DMS153 treated with DMSO at 0.1 percent for 48 hours (cell line): ENCODE measurements at regions not wholly inside any gene's neighbourhood (a gene's known extent, or its start where the extent isn't known, plus 50 kb on each side); places are given as distances from the start of the nearest gene placed in this dataset.
A peak's percentile ranks its signal among the peaks of the same experiment; 100 is the strongest.

Experiments
- DNase-seq: peaks from one replicate; lab custom pipeline; 2025; ENCODE audit not compliant: unreplicated experiment; lab: John Stamatoyannopoulos, UW

DNA sequence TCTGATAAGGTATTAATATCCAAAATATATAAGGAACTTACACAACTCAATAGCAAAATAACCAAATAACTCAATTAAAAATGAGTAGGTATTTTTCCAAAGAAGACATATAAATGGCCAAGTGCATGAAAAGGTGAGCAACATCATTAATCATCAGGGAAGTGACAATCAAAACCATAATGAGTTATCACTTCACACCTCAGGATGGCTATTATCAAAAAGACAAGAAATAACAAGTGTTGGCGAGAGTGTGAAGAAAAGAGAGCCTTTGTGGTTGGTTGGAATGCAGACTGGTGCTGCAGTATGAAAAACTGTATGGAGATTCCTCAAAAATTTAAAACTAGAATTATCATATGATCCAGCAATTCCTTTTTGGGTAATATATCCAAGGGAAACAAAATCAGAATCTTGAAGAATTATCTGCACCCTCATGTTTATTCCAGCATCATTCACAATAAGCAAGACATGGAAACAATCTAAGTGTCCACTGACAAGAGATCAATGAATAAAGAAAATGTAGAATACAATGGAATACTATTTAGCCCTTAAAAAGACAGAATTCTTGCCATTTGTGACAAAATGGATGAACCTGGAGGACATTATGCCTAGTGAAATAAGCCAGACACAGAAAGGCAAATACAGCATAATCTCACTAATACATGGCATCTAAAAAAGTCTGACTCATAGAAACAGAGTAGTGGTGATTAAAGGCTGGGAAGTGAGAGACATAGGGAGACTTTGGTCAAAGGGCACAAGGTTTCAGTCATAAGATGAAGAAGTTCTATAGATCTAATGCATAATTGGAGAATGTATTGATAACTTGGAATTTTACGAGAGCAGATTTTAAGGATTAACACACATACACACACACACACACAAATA lies 175.6 kb downstream of the FOXA2 start:
- DNase-seq, result no peak

DNA sequence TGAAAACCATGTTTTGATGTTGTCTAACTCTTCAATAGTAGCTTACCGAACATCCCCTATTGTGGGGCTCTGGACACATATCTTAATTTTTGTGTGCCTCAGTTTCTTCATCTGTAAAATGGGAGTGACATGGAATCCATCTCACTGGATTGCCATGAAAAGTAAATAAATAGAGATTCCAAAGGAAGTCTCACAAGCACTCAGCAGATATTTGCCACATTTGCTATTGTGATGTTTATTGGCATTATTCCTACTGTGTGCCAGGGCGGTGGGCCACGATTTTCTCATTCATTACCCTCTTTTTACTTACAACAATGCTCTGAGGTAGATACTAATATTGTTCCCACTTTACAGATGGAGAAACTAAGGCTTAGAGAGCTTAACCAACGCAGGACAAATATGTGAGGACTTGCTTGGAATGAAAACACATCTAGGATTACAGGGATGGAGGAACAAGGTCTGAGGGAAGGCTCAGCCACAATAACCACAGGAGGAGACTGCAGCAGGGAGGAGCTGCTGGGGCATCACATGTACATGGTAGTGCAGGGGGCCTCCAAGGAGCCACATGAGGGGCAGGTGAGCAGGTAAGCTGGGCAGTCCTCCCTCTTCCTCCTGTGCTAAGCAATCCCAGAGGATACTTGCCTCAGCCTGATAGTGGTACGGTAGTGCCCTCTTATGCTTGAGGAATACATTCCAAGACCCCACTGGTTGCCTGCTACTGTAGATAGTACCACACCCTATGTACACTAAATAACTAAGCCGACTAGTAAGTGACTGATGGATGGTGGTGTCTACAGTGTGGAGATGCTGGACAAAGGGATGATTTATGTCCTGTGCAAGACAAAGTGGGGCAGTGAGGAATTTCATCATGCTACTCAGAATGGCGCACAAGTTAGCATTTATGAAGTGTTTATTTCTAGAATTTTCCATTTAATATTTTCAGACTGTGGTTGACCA lies 176.9 kb downstream of the FOXA2 start:
- DNase-seq, result no peak

DNA sequence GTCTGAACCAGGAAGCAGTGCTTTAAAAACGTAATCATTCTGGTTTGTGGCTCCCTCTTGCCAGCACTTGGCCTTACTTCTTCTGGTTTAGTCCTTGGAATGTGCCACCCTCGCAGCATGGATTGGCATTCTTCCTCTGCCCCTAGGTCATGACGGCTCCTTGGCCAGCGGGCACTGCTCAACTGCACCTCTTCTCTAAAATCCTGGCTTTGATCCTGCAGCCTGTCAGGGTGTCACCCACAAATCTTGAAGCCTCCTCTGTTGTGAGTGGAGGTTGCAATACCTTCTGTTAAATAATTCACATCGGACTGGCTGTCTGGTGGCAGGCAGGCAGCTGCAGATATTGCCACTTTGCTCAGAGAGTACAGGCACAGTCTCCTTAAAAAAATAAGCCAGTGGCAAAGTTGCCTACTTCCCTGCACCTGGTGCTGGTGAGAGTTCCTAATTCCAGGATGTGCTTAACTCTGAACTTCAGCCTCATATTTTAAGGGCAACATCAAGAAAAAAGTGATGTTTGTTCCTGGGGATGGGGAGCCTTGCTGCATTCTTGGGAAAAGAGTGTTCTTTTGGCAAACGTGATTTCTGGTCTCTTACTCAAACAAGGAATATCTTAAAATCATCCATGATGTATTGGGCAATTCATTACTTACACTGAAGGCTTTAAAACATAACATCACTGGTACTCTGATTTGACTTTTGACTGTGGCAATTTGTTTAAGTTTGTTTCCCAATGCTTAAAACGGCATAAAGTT lies 179.8 kb downstream of the FOXA2 start:
- DNase-seq, result peak; percentile 12

DNA sequence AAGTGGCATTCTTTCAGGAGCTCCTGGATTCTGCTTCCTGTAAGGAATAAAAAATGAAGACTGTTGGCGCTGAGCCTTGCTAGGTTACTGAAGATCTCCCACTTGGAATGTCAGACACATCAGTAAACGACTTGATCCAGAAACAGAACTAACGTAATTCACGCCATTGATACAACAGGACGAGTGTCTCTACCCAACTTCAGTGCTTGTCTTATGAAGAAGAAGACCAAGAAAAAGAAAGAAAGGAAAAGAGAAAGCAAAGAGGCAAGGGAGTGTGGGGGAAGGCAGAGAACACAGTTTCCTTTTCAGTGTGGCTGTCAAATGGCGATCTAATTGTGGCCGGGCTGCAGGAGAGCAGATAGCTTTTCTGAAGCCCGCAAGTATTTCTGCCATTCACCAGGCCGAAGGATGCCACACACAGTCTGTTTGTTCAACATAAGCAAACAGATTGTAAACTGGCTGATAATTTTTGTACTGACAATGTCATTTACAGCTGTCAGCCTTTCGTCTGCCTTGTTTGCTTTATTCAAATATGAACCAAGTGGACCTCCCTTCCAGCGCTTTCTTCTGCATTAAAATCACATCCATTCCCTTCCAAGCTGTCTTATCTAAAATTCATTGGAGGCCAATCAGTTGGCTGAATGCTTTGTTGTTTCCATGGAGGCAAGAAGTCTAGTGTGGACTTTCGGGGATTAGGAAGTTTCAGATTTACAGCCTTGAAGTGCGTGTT lies 180.6 kb downstream of the FOXA2 start:
- peak; percentile 95 for DNase-seq

- peak; percentile 67 for DNase-seq
Measured at GRCh38 chr20:22403022-22403631, 181.2 kb downstream of the FOXA2 start.

GRCh38 chr20:22402550-22402949 lies 181.8 kb downstream of the FOXA2 start:
- DNase-seq, result peak; percentile 73

GRCh38 chr20:22400440-22400839 lies 183.9 kb downstream of the FOXA2 start:
- DNase-seq, result no peak

DNA sequence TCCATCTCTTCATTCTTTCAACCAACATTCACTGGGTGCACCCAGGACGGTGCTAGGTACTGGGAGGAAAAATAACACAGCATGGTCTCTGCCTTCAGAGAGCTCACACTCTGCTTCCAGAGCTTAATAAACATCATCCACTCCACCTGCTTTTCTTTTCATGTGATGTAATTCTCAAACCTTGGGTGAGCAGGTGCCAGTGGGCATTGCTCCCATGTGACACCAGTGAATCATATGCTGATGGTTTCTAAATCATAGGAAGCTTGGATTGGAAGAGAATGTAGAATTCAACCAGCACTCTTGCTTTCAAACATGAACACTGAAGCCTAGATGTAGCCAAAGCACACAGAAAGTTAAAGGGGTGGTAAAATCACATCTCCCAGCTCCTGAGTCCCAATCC lies 189.8 kb downstream of the FOXA2 start:
- no peak for DNase-seq

GRCh38 chr20:22390543-22390903 lies 193.8 kb downstream of the FOXA2 start:
- DNase-seq, result no peak

GRCh38 chr20:22389836-22390542 lies 194.4 kb downstream of the FOXA2 start:
- peak; percentile 75 for DNase-seq

DNA sequence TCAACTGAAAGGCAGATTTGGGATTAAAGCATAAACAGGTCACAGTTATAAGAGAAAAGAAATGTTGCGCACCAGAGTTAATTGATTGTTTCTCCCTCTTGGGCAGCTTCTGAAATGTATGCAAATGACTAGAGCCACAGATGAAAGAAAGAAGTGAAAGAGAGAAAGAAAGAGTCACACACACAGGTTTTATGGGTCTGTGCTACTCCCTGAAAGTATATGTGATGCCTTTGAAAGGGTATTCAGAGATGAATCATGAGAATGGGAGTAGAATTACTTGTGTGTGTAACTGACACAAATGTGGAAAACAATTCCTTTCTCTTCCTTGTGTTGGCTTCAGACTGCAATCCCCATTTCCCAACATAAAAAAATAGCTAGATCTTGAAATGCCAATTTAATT lies 196.9 kb downstream of the FOXA2 start:
- DNase-seq, result no peak

DNA sequence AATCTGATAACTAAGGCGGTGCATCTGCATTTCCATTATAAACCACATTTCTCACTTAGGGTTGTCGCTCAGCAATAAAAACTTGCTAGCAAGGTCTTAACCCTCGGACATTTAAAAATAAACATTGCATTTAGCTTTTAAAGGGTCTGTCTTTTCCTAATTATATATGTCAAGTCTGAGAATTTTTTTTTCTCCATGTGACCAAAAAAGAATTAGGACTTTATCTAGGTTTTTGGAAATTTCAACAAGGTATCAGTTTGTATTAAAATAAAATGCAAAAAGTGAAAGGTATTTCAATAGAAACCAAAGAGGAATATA lies 198.1 kb downstream of the FOXA2 start:
- DNase-seq, result no peak

GRCh38 chr20:22385602-22386305 lies 198.6 kb downstream of the FOXA2 start:
- peak; percentile 46 for DNase-seq

GRCh38 chr20:22384978-22385377 lies 199.4 kb downstream of the FOXA2 start:
- no peak for DNase-seq

GRCh38 chr20:22383156-22383555 lies 201.2 kb downstream of the FOXA2 start:
- DNase-seq, result no peak

DNA sequence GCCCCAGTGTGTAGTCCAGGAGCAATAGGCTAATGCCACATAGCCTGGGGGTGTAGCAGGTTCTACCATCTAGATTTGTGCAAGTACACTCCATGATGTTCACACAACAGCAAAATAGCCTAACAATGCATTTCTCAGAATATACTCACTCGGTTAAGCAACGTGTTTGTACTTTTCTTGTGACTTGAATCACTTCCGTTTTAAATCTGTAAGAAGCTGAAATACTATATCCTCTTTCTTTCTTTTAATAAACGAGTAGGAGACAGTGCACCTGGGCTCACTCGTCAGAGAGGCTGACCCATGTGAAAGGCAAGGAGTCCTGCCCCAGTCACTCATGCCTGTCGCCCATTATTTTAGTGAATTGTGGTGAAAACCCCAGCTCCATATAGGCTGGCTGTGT lies 201.6 kb downstream of the FOXA2 start:
- DNase-seq, result no peak

DNA sequence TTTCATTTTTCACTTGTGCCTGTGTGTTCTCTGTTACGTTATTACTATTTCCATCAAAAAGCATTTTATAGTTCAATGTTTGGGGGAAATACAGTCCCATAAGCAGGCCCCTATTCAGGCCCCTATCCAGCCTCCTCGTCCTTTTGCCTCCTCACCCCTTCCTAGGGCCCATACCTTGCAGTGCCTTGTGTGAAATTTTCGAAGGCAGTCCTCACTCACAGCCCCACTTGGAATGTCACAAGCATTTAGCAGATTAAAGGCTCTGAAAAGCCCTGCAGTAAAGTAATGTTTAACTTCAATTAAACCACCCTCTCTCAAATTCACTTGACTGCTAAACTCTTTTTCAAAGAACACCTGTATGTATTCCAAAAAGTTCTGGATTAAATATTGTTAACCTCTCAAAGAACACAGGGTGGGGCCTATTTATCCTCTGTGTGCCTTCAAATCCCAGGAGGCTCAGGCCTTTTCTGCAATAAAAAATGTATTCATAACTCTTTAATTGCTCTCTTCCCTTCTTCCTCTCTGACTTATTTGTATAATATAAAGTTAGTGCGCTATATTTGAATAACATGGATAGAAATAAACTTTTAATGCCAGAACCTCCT lies 202.5 kb downstream of the FOXA2 start:
- no peak for DNase-seq

DNA sequence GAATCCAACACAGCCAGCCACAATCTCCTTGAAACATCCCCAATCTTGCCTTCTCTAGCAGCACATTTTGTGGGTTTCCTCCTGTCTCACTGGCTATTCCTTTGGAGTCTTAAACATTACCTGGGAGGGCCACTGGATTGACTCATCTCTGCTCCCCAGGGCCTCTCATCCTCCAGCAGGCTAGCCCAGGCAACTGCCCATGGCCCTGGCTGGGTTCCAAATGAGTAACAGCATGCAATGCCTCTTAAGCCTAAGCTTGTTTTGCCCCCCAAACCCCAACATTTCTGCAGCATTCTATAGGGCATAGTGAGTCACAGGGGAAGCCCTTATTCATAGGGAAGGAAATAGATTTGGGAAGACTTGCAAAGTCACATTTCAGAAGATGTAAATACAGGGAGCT lies 204.9 kb downstream of the FOXA2 start:
- DNase-seq, result peak; percentile 28
